ENCODE measurements at regions not wholly inside any gene's neighbourhood (a gene's known extent, or its start where the extent isn't known, plus 50 kb on each side); places are given as distances from the start of the nearest gene placed in this dataset.

- TF ChIP-seq CTCF (conservative IDR thresholded peaks at IDR 0.05) = no peak
- no peak for TF ChIP-seq ZFX (IDR thresholded peaks at IDR 0.05)
Observed at GRCh38 chr7:20050241-20050966, 166.8 kb downstream of the MACC1 start.

Data from C4-2B (cell line).